ENCODE measurements at regions not wholly inside any gene's neighbourhood (a gene's known extent, or its start where the extent isn't known, plus 50 kb on each side); places are given as distances from the start of the nearest gene placed in this dataset.

DNA sequence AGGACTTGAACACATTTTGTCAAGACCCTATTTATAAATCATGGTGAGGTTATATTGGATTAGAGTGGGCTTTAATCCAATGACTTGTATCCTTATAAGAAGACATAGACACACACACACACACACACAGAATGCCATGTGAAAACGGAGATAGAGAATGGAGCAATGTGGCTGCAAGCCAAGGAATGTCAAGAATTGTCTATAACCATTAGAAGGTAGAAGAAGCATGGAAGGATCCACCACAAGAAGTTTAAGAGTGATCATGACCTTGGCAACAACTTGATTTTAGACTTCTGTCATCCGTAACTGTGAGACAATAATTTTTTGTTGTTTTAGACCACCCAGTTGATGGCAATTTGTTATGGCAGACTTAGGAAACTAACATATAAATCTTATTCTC lies 514.2 kb downstream of the TFEC start:
- Histone ChIP-seq H3K9ac (ENCODE audit: low read length) (no peak overlapping the region), H4K20me1 (ENCODE audit: insufficient read depth) (no peaks in the 10 kb centered on the region), H2AFZ (ENCODE audit: low read depth, low read length) (no peak overlapping the region), H3K9me3 (ENCODE audit: low read length) (no peaks in the 10 kb centered on the region), H3K36me3 (ENCODE audit: insufficient read depth, low read length) (no peaks in the 10 kb centered on the region), H3F3A (ENCODE audit: insufficient read depth, low read length, poor library complexity, severe bottlenecking) (no peaks in the 10 kb centered on the region), H3K4me2 (ENCODE audit: low read length) (no peak overlapping the region), H3K9me2 (ENCODE audit: insufficient read depth, low read length) (no peaks in the 10 kb centered on the region), H3K27ac (ENCODE audit: low read length) (no peak overlapping the region), H3K27me3 (ENCODE audit: insufficient read depth, low read depth, low read length) (no peaks in the 10 kb centered on the region), H3K79me2 (replicated peaks; ENCODE audit: insufficient read depth, low read length) (no peaks in the 10 kb centered on the region), H3K4me3 (ENCODE audit: low read length) (no peak overlapping the region)
- TF ChIP-seq SMC3 (conservative IDR thresholded peaks at IDR 0.05; ENCODE audit: poor library complexity) (no peak), TAF1 (IDR thresholded peaks at IDR 0.05; ENCODE audit: low read depth) (no peak), MXI1 (conservative IDR thresholded peaks at IDR 0.05; ENCODE audit: poor library complexity, severe bottlenecking) (no peak), EP300 (conservative IDR thresholded peaks at IDR 0.05; ENCODE audit: poor library complexity, severe bottlenecking) (no peak), RAD21 (conservative IDR thresholded peaks at IDR 0.05) (no peak)
- TF ChIP-seq, protein P1, sequence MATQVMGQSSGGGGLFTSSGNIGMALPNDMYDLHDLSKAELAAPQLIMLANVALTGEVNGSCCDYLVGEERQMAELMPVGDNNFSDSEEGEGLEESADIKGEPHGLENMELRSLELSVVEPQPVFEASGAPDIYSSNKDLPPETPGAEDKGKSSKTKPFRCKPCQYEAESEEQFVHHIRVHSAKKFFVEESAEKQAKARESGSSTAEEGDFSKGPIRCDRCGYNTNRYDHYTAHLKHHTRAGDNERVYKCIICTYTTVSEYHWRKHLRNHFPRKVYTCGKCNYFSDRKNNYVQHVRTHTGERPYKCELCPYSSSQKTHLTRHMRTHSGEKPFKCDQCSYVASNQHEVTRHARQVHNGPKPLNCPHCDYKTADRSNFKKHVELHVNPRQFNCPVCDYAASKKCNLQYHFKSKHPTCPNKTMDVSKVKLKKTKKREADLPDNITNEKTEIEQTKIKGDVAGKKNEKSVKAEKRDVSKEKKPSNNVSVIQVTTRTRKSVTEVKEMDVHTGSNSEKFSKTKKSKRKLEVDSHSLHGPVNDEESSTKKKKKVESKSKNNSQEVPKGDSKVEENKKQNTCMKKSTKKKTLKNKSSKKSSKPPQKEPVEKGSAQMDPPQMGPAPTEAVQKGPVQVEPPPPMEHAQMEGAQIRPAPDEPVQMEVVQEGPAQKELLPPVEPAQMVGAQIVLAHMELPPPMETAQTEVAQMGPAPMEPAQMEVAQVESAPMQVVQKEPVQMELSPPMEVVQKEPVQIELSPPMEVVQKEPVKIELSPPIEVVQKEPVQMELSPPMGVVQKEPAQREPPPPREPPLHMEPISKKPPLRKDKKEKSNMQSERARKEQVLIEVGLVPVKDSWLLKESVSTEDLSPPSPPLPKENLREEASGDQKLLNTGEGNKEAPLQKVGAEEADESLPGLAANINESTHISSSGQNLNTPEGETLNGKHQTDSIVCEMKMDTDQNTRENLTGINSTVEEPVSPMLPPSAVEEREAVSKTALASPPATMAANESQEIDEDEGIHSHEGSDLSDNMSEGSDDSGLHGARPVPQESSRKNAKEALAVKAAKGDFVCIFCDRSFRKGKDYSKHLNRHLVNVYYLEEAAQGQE (IDR thresholded peaks at IDR 0.05; ENCODE audit: borderline replicate concordance), result no peak
- TF ChIP-seq, protein P2, sequence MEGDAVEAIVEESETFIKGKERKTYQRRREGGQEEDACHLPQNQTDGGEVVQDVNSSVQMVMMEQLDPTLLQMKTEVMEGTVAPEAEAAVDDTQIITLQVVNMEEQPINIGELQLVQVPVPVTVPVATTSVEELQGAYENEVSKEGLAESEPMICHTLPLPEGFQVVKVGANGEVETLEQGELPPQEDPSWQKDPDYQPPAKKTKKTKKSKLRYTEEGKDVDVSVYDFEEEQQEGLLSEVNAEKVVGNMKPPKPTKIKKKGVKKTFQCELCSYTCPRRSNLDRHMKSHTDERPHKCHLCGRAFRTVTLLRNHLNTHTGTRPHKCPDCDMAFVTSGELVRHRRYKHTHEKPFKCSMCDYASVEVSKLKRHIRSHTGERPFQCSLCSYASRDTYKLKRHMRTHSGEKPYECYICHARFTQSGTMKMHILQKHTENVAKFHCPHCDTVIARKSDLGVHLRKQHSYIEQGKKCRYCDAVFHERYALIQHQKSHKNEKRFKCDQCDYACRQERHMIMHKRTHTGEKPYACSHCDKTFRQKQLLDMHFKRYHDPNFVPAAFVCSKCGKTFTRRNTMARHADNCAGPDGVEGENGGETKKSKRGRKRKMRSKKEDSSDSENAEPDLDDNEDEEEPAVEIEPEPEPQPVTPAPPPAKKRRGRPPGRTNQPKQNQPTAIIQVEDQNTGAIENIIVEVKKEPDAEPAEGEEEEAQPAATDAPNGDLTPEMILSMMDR (IDR thresholded peaks at IDR 0.05; ENCODE audit: poor library complexity, severe bottlenecking), result no peak

DNA sequence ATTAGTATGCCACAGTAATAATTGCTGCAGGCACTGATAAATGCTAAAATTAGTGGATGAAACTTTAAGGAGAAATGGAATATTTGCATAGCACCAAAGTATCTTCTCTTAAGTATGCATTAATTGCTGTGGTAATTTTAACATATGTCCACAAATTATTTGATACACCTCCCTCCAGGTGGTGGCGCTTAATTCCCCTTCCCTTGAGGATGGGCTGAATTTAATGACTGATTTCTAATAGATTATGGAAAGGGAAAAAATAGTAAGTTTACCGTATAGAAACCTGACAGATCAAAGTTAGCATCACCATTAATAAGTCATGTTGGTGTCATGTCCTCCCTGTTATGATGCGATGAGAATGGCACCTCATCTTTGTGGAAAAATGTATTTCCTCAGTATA lies 519.2 kb downstream of the TFEC start:
- Histone ChIP-seq H3K9me3 (ENCODE audit: low read length) (no peaks in the 10 kb centered on the region), H3K4me2 (ENCODE audit: low read length) (no peak overlapping the region), H3F3A (ENCODE audit: insufficient read depth, low read length, poor library complexity, severe bottlenecking) (no peaks in the 10 kb centered on the region), H3K79me2 (replicated peaks; ENCODE audit: insufficient read depth, low read length) (no peaks in the 10 kb centered on the region), H4K20me1 (ENCODE audit: insufficient read depth) (no peaks in the 10 kb centered on the region), H2AFZ (ENCODE audit: low read depth, low read length) (no peak overlapping the region), H3K9ac (ENCODE audit: low read length) (no peak overlapping the region), H3K27ac (ENCODE audit: low read length) (no peak overlapping the region), H3K9me2 (ENCODE audit: insufficient read depth, low read length) (no peaks in the 10 kb centered on the region), H3K4me3 (ENCODE audit: low read length) (no peak overlapping the region), H3K27me3 (ENCODE audit: insufficient read depth, low read depth, low read length) (no peaks in the 10 kb centered on the region), H3K36me3 (ENCODE audit: insufficient read depth, low read length) (no peaks in the 10 kb centered on the region)
- TF ChIP-seq, protein P2 (IDR thresholded peaks at IDR 0.05; ENCODE audit: poor library complexity, severe bottlenecking), result no peak
- TF ChIP-seq TAF1 (IDR thresholded peaks at IDR 0.05; ENCODE audit: low read depth) (no peak), MXI1 (conservative IDR thresholded peaks at IDR 0.05; ENCODE audit: poor library complexity, severe bottlenecking) (no peak), SMC3 (conservative IDR thresholded peaks at IDR 0.05; ENCODE audit: poor library complexity) (no peak), EP300 (conservative IDR thresholded peaks at IDR 0.05; ENCODE audit: poor library complexity, severe bottlenecking) (no peak), EZH2 (IDR thresholded peaks at IDR 0.05; ENCODE audit: borderline replicate concordance, insufficient read depth, low read length, poor library complexity, severe bottlenecking) (no peak), POLR2AphosphoS5 (IDR thresholded peaks at IDR 0.05) (no peak)
- TF ChIP-seq, protein P1 (IDR thresholded peaks at IDR 0.05; ENCODE audit: borderline replicate concordance), result no peak

All from neural cell (in vitro differentiated cells).